ENCODE measurements at regions not wholly inside any gene's neighbourhood (a gene's known extent, or its start where the extent isn't known, plus 50 kb on each side); places are given as distances from the start of the nearest gene placed in this dataset.

- TF ChIP-seq EZH2 (IDR thresholded peaks at IDR 0.05; ENCODE audit: low read length) (no peak), CTCF (optimal IDR thresholded peaks at IDR 0.05 in 1 of 3, IDR thresholded peaks at IDR 0.05 in 1 of 3, conservative IDR thresholded peaks at IDR 0.05 in 1 of 3; ENCODE audit: extremely low read depth in 1 of 3, insufficient read depth in 2 of 3, low read length in 3 of 3) (no peak)
Observed at GRCh38 chr1:60227601-60228000, 154.0 kb upstream of the C1orf87 start.

Measured in keratinocyte (primary cell).